B cell (primary cell): ENCODE measurements at regions not wholly inside any gene's neighbourhood (a gene's known extent, or its start where the extent isn't known, plus 50 kb on each side); places are given as distances from the start of the nearest gene placed in this dataset.

Experiments used
- ATAC-seq: fragments of 200-7000 bp; cut with Tn5 transposase; one replicate; pipeline ENCODE4 v1.10.0; 2021; ENCODE audit warnings: low read depth, mild to moderate bottlenecking, moderate number of reproducible peaks, moderate library complexity
- CTCF ChIA-PET: fragments of 350-600 bp; sonication (Branson Sonifier 250); formaldehyde crosslinking; loops from one replicate; lab custom pipeline; 2021; ENCODE audit warnings: antibody characterized with exemption, inconsistent platforms; lab: Charles Lee
- POLR2A ChIA-PET: fragments of 350-600 bp; sonication (Branson Sonifier 250); formaldehyde crosslinking; loops from one replicate; lab custom pipeline; 2021; ENCODE audit warnings: antibody characterized with exemption; lab: Charles Lee
- DNase-seq: peaks from one replicate; pipeline ENCODE4 v3.0.0; 2013
- H2AFZ ChIP-seq: 2 replicates; pipeline ENCODE4 v1.6.1; 2012; ENCODE audit warnings: mild to moderate bottlenecking, low read depth, low read length; ENCODE audit not compliant: insufficient read depth, poor library complexity, severe bottlenecking
- H3K27ac ChIP-seq, 2 donors: 1 replicate in 1 of 2; 2 replicates in 1 of 2; pipeline ENCODE4 v1.5.1; 2012 to 2013; ENCODE audit warnings: low read length in 2 of 2, mild to moderate bottlenecking in 2 of 2, moderate library complexity in 1 of 2
- H3K27me3 ChIP-seq, 4 experiments: fragments of 200-600 bp in 1 of 4; sonication (generic) in 1 of 4; replicated peaks in 1 of 4; 1 replicate in 2 of 4; 2 replicates in 2 of 4; pipeline versions ENCODE4 v1.6.1 to v1.7.0; 2013 to 2016; ENCODE audit warnings: low read length in 3 of 4, mild to moderate bottlenecking in 2 of 4, mixed read lengths in 1 of 4, moderate library complexity in 1 of 4; ENCODE audit not compliant: insufficient read depth in 4 of 4, control insufficient read depth in 3 of 4; ENCODE audit errors: control extremely low read depth in 1 of 4
- H3K36me3 ChIP-seq, 2 experiments: replicated peaks in 1 of 2; 1 replicate in 1 of 2; 2 replicates in 1 of 2; pipeline versions ENCODE4 v1.6.1 to v1.7.1; 2013; ENCODE audit warnings: low read length in 1 of 2; ENCODE audit not compliant: insufficient read depth in 2 of 2, control insufficient read depth in 1 of 2; ENCODE audit errors: control extremely low read depth in 1 of 2, extremely low read depth in 1 of 2
- H3K4me1 ChIP-seq, 2 donors: fragments of 200-600 bp in 1 of 2; sonication (generic) in 1 of 2; 1 replicate in 1 of 2; 2 replicates in 1 of 2; pipeline versions ENCODE4 v1.5.1 to v1.6.1; 2013 to 2017; ENCODE audit warnings: low read length in 2 of 2; ENCODE audit not compliant: control insufficient read depth in 2 of 2, insufficient read depth in 2 of 2
- H3K4me2 ChIP-seq: replicated peaks from 2 replicates; pipeline ENCODE3; 2012; ENCODE audit warnings: mild to moderate bottlenecking, low read depth, low read length; ENCODE audit not compliant: poor library complexity, severe bottlenecking
- H3K4me3 ChIP-seq, 5 experiments: fragments of 200-600 bp in 1 of 5; sonication (generic) in 1 of 5; 1 replicate in 3 of 5; 2 replicates in 2 of 5; pipeline versions ENCODE4 v1.5.1 to v1.7.0; 2011 to 2016; ENCODE audit warnings: low read length in 4 of 5, mild to moderate bottlenecking in 4 of 5, low read depth in 2 of 5, control low read depth in 1 of 5, moderate library complexity in 1 of 5; ENCODE audit not compliant: insufficient read depth in 1 of 5; ENCODE audit errors: control extremely low read depth in 1 of 5, extremely low read depth in 1 of 5
- H3K79me2 ChIP-seq: fragments of 200-600 bp; sonication (generic); one replicate; pipeline ENCODE4 v1.6.0; 2016; ENCODE audit warnings: low read length; ENCODE audit not compliant: control insufficient read depth, insufficient read depth
- H3K9ac ChIP-seq: fragments of 200-600 bp; sonication (generic); 2 replicates; pipeline ENCODE4 v1.6.1; 2017; ENCODE audit warnings: mild to moderate bottlenecking, low read length, moderate library complexity
- H3K9me3 ChIP-seq, 3 donors: one replicate each; pipeline versions ENCODE4 v1.6.1 to v1.7.1; 2013; ENCODE audit warnings: low read length in 2 of 3; ENCODE audit not compliant: control insufficient read depth in 2 of 3, insufficient read depth in 1 of 3; ENCODE audit errors: control extremely low read depth in 1 of 3
- H4K20me1 ChIP-seq: 2 replicates; pipeline ENCODE4 v1.6.0; 2012; ENCODE audit warnings: mild to moderate bottlenecking, low read length; ENCODE audit not compliant: insufficient read depth, control insufficient read depth, poor library complexity, severe bottlenecking
- H3K27ac Mint-ChIP-seq: one replicate; pipeline ENCODE4 v1.8.0; 2021; ENCODE audit warnings: mixed read lengths
- H3K27me3 Mint-ChIP-seq: one replicate; pipeline ENCODE4 v1.8.0; 2021; ENCODE audit warnings: mixed read lengths
- H3K4me1 Mint-ChIP-seq: one replicate; pipeline ENCODE4 v1.8.0; 2021; ENCODE audit warnings: mixed read lengths
- H3K4me3 Mint-ChIP-seq: one replicate; pipeline ENCODE4 v1.8.0; 2021; ENCODE audit warnings: mixed read lengths
- H3K9me3 Mint-ChIP-seq: one replicate; pipeline ENCODE4 v1.8.0; 2022; ENCODE audit warnings: mixed read lengths; ENCODE audit not compliant: insufficient read depth
- EZH2 ChIP-seq: IDR thresholded peaks from 2 replicates; pipeline ENCODE4 v1.6.1; 2012; ENCODE audit warnings: borderline replicate concordance, low read depth, mild to moderate bottlenecking, moderate library complexity, low read length; ENCODE audit not compliant: insufficient read depth, poor library complexity, severe bottlenecking
- WGBS: methylation state at CpG from one replicate; pipeline ENCODE4 v1.1.5; 2013; ENCODE audit warnings: missing lambda C conversion rate; ENCODE audit not compliant: insufficient coverage; 5-methylcytosine and 5-hydroxymethylcytosine counted together
- intact Hi-C: fragments of 100-400 bp; cut with micrococcal nuclease; formaldehyde crosslinking; loops from one replicate; pipeline ENCODE4 v1.10.0; 2022
- TF ChIP-seq, protein P1 (sequence below): fragments of 200-600 bp; IDR thresholded peaks from one replicate; pipeline ENCODE4 v1.8.0; 2022; ENCODE audit warnings: antibody characterized with exemption, mild to moderate bottlenecking

DNA sequence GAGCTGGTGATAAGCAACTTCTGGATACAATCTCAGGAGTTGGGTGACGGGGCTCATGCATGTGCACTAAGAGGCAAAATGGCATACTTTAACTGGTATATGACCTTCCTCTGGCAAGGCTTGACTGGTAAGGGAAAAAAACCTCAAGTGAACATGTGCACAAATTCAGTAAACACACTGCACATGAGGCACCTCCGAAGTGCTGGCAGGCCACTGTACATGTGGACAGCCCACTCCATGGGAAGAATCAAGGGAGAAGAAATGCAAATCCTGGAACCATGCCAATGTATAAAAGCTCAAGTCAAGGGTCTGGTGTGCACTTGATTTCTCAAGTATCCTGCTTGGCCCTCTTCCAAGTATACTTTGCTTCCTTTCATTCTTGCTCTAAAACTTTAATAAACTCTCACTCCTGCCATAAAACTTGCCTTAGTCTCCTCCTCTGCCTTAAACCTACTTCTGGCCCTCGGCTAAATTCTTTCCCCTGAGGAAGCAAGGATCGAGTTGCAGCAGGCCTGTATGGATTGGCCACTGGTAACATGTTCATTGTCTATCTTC is 167.2 kb downstream of the RAMP3 start:
- Histone ChIP-seq H3K79me2 (no peaks in the 10 kb centered on the region), H4K20me1 (no peaks in the 10 kb centered on the region), H3K27me3 (no peaks in the 10 kb centered on the region), H3K4me2 (no peak overlapping the region), H3K36me3 (no peaks in the 10 kb centered on the region), H3K9ac (no peak overlapping the region), H3K4me3 (no peak overlapping the region), H3K9me3 (peaks cover 0 to 5% (median 0%) of the 10 kb centered on the region in 3 donors), H3K4me1 (no peaks in the 10 kb centered on the region), H2AFZ (no peak overlapping the region), H3K27ac (no peak overlapping the region)
- 90% methylated on average over 3 of the region's 4 CpGs for WGBS
- CTCF ChIA-PET, result no interaction called here
- peaks cover 2% of the 10 kb centered on the region for H3K27me3 Mint-ChIP-seq
- no peaks in the 10 kb centered on the region for H3K4me1 Mint-ChIP-seq
- no peak overlapping the region for H3K4me3 Mint-ChIP-seq
- DNase-seq (no peak), ATAC-seq (no peak)
- TF ChIP-seq, protein P1, sequence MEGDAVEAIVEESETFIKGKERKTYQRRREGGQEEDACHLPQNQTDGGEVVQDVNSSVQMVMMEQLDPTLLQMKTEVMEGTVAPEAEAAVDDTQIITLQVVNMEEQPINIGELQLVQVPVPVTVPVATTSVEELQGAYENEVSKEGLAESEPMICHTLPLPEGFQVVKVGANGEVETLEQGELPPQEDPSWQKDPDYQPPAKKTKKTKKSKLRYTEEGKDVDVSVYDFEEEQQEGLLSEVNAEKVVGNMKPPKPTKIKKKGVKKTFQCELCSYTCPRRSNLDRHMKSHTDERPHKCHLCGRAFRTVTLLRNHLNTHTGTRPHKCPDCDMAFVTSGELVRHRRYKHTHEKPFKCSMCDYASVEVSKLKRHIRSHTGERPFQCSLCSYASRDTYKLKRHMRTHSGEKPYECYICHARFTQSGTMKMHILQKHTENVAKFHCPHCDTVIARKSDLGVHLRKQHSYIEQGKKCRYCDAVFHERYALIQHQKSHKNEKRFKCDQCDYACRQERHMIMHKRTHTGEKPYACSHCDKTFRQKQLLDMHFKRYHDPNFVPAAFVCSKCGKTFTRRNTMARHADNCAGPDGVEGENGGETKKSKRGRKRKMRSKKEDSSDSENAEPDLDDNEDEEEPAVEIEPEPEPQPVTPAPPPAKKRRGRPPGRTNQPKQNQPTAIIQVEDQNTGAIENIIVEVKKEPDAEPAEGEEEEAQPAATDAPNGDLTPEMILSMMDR, result no peak
- TF ChIP-seq EZH2, result no peak
- no peak overlapping the region for H3K27ac Mint-ChIP-seq
- intact Hi-C loops, result no loop called here
- POLR2A ChIA-PET, result no interaction called here
- peaks cover 2% of the 10 kb centered on the region for H3K9me3 Mint-ChIP-seq

- H3K79me2 ChIP-seq, result no peaks in the 10 kb centered on the region
Observed at GRCh38 chr7:45325378-45325777, 167.8 kb downstream of the RAMP3 start.

More at GRCh38 chr7:45325378-45325777, 167.8 kb downstream of the RAMP3 start:
- Histone ChIP-seq H3K4me2 (no peak overlapping the region), H3K36me3 (no peaks in the 10 kb centered on the region), H3K27me3 (no peaks in the 10 kb centered on the region), H3K9me3 (peaks cover 0 to 5% (median 0%) of the 10 kb centered on the region in 3 donors), H3K9ac (no peak overlapping the region), H2AFZ (no peak overlapping the region), H3K4me3 (no peak overlapping the region), H3K4me1 (no peaks in the 10 kb centered on the region), H3K27ac (no peak overlapping the region), H4K20me1 (no peaks in the 10 kb centered on the region)
- no peak for ATAC-seq
- Mint-ChIP-seq H3K4me1 (no peaks in the 10 kb centered on the region), H3K9me3 (peaks cover 2% of the 10 kb centered on the region), H3K27ac (no peak overlapping the region), H3K27me3 (peaks cover 2% of the 10 kb centered on the region), H3K4me3 (no peak overlapping the region)
- TF ChIP-seq EZH2, result no peak
- TF ChIP-seq, protein P1, result no peak
- CTCF ChIA-PET, result no interaction called here
- POLR2A ChIA-PET, result no interaction called here
- 72% methylated on average over 2 of the region's 3 CpGs for WGBS
- DNase-seq, result no peak
- intact Hi-C loops, result no loop called here
